ENCODE measurements at regions not wholly inside any gene's neighbourhood (a gene's known extent, or its start where the extent isn't known, plus 50 kb on each side); places are given as distances from the start of the nearest gene placed in this dataset.
"Not testable (repeated sequence)": the region's sequence is repeated elsewhere in the genome, so short reads cannot be mapped to it uniquely, and the experiment has no call there.

- TF ChIP-seq CTCF (IDR thresholded peaks at IDR 0.05), result no peak
- Histone ChIP-seq H3K36me3 (ENCODE audit: low read depth) (no peaks in the 10 kb centered on the region), H3K4me3 (no peak overlapping the region), H3K9me3 (no peaks in the 10 kb centered on the region), H3K4me1 (ENCODE audit: low read depth) (no peaks in the 10 kb centered on the region)
- intact Hi-C loops (cut with DNase I, micrococcal nuclease), result no loop called here
- peak; percentile 25 for ATAC-seq
- DNase-seq, result peak in 1 of 3 donors; percentile 12
These were observed 145.0 kb upstream of the THY1 start for GRCh38 chr11:119567688-119568582.

GRCh38 chr11:119566319-119566718 is 143.3 kb upstream of the THY1 start:
- TF ChIP-seq CTCF (IDR thresholded peaks at IDR 0.05), result no peak
- no peaks in the 10 kb centered on the region for H3K36me3 ChIP-seq (ENCODE audit: low read depth)
- DNase-seq (no peak), ATAC-seq (no peak)
- intact Hi-C loops (cut with DNase I, micrococcal nuclease), result no loop called here
- H3K4me1 ChIP-seq (ENCODE audit: low read depth), result no peaks in the 10 kb centered on the region
- H3K9me3 ChIP-seq, result no peaks in the 10 kb centered on the region
- no peak overlapping the region for H3K4me3 ChIP-seq

GRCh38 chr11:119565693-119566092 is 142.7 kb upstream of the THY1 start:
- intact Hi-C loops (cut with DNase I, micrococcal nuclease); ATAC-seq: not testable (repeated sequence)

GRCh38 chr11:119560961-119561360 is 138.0 kb upstream of the THY1 start:
- intact Hi-C loops (cut with DNase I, micrococcal nuclease), result no loop called here
- no peak for TF ChIP-seq CTCF (IDR thresholded peaks at IDR 0.05)
- no peak for DNase-seq
- H3K4me3 ChIP-seq, result no peak overlapping the region
- no peaks in the 10 kb centered on the region for H3K36me3 ChIP-seq (ENCODE audit: low read depth)
- no peak for ATAC-seq
- H3K4me1 ChIP-seq (ENCODE audit: low read depth), result no peaks in the 10 kb centered on the region
- no peaks in the 10 kb centered on the region for H3K9me3 ChIP-seq

More at GRCh38 chr11:119565693-119566092, 142.7 kb upstream of the THY1 start:
- H3K36me3 ChIP-seq (ENCODE audit: low read depth); H3K9me3 ChIP-seq; DNase-seq; H3K4me3 ChIP-seq; H3K4me1 ChIP-seq (ENCODE audit: low read depth): not testable (repeated sequence)

GRCh38 chr11:119560291-119560690 is 137.3 kb upstream of the THY1 start:
- no peak for TF ChIP-seq CTCF (IDR thresholded peaks at IDR 0.05)
- Histone ChIP-seq H3K9me3 (no peaks in the 10 kb centered on the region), H3K4me3 (no peak overlapping the region), H3K36me3 (ENCODE audit: low read depth) (no peaks in the 10 kb centered on the region), H3K4me1 (ENCODE audit: low read depth) (no peaks in the 10 kb centered on the region)
- intact Hi-C loops (cut with DNase I, micrococcal nuclease), result no loop called here
- no peak for DNase-seq
- no peak for ATAC-seq

- intact Hi-C loops (cut with DNase I, micrococcal nuclease), result no loop called here
- DNase-seq (no peak), ATAC-seq (no peak)
- H3K9me3 ChIP-seq, result peaks cover 2% of the 10 kb centered on the region
- H3K4me3 ChIP-seq, result no peak overlapping the region
- no peaks in the 10 kb centered on the region for H3K4me1 ChIP-seq (ENCODE audit: low read depth)
- no peaks in the 10 kb centered on the region for H3K36me3 ChIP-seq (ENCODE audit: low read depth)
- no peak for TF ChIP-seq CTCF (IDR thresholded peaks at IDR 0.05)
These were observed 129.1 kb upstream of the THY1 start for GRCh38 chr11:119552106-119552485.

All from mucosa of descending colon (tissue), 3 donors.